Frontal cortex (tissue), 3 donors: ENCODE measurements at regions not wholly inside any gene's neighbourhood (a gene's known extent, or its start where the extent isn't known, plus 50 kb on each side); places are given as distances from the start of the nearest gene placed in this dataset.
"Not testable (repeated sequence)": the region's sequence is repeated elsewhere in the genome, so short reads cannot be mapped to it uniquely, and the experiment has no call there.

Source experiments
- DNase-seq, 2 donors: peaks; one replicate each; pipeline ENCODE4 v3.0.0; 2012; ENCODE audit warnings: low spot score in 2 of 2
- FAIRE-seq: peaks from 2 replicates; lab custom pipeline; 2012; peaks lifted over from hg19 to GRCh38; lab: Jason Lieb, UNC
- donor health status: control.
- donor health status: control.
- donor health status: control.

- FAIRE-seq (no peak), DNase-seq (no peak)
Observed at GRCh38 chr18:30852541-30852940, 190.0 kb downstream of the DSC3 start.

GRCh38 chr18:30839056-30839561, 203.4 kb downstream of the DSC3 start:
- not testable (repeated sequence) for FAIRE-seq, DNase-seq

- FAIRE-seq = no peak
- DNase-seq = no peak
Observed at GRCh38 chr18:30828700-30829099, 213.8 kb downstream of the DSC3 start.

GRCh38 chr18:30819619-30820018, 222.9 kb downstream of the DSC3 start:
- FAIRE-seq = no peak
- DNase-seq = no peak

GRCh38 chr18:30814446-30814845, 228.1 kb downstream of the DSC3 start:
- no peak for FAIRE-seq
- no peak for DNase-seq

- FAIRE-seq = no peak
- DNase-seq = no peak
Observed at GRCh38 chr18:30811580-30811979, 231.0 kb downstream of the DSC3 start.

GRCh38 chr18:30810580-30810979, 232.0 kb downstream of the DSC3 start:
- DNase-seq (no peak), FAIRE-seq (no peak)

GRCh38 chr18:30806823-30807222, 235.7 kb downstream of the DSC3 start:
- FAIRE-seq (no peak), DNase-seq (no peak)

GRCh38 chr18:30800800-30801199, 241.7 kb downstream of the DSC3 start:
- FAIRE-seq (no peak), DNase-seq (no peak)

- no peak for DNase-seq
- FAIRE-seq = no peak
Observed at GRCh38 chr18:30792051-30792450, 250.5 kb downstream of the DSC3 start.

- not testable (repeated sequence) for FAIRE-seq
Observed at GRCh38 chr18:30788411-30788991, 254.0 kb downstream of the DSC3 start.

GRCh38 chr18:30787410-30787809, 255.1 kb downstream of the DSC3 start:
- FAIRE-seq (no peak), DNase-seq (no peak)

More at GRCh38 chr18:30788411-30788991, 254.0 kb downstream of the DSC3 start:
- not testable (repeated sequence) for DNase-seq

- FAIRE-seq = no peak
- no peak for DNase-seq
Observed at GRCh38 chr18:30781601-30782000, 260.9 kb downstream of the DSC3 start.

GRCh38 chr18:30775629-30776028, 266.9 kb downstream of the DSC3 start:
- DNase-seq (no peak), FAIRE-seq (no peak)

- not testable (repeated sequence) for DNase-seq, FAIRE-seq
Observed at GRCh38 chr18:30772170-30772569, 270.4 kb downstream of the DSC3 start.

- FAIRE-seq (no peak), DNase-seq (no peak)
Observed at GRCh38 chr18:30766053-30766452, 276.5 kb downstream of the DSC3 start.

GRCh38 chr18:30765247-30765646, 277.3 kb downstream of the DSC3 start:
- FAIRE-seq (no peak), DNase-seq (no peak)

GRCh38 chr18:30763902-30764350, 278.6 kb downstream of the DSC3 start:
- DNase-seq = no peak

GRCh38 chr18:30754846-30755245, 287.7 kb downstream of the DSC3 start:
- DNase-seq = no peak
- FAIRE-seq = no peak

More at GRCh38 chr18:30763902-30764350, 278.6 kb downstream of the DSC3 start:
- no peak for FAIRE-seq

- FAIRE-seq = no peak
Observed at GRCh38 chr18:30748541-30748940, 294.0 kb downstream of the DSC3 start.

GRCh38 chr18:30746224-30746623, 296.3 kb downstream of the DSC3 start:
- FAIRE-seq = no peak
- DNase-seq = no peak

More at GRCh38 chr18:30748541-30748940, 294.0 kb downstream of the DSC3 start:
- no peak for DNase-seq

- DNase-seq (no peak), FAIRE-seq (no peak)
Observed at GRCh38 chr18:30743033-30743432, 299.5 kb downstream of the DSC3 start.
